ENCODE measurements at regions not wholly inside any gene's neighbourhood (a gene's known extent, or its start where the extent isn't known, plus 50 kb on each side); places are given as distances from the start of the nearest gene placed in this dataset.
"Not testable (repeated sequence)": the region's sequence is repeated elsewhere in the genome, so short reads cannot be mapped to it uniquely, and the experiment has no call there.

DNA sequence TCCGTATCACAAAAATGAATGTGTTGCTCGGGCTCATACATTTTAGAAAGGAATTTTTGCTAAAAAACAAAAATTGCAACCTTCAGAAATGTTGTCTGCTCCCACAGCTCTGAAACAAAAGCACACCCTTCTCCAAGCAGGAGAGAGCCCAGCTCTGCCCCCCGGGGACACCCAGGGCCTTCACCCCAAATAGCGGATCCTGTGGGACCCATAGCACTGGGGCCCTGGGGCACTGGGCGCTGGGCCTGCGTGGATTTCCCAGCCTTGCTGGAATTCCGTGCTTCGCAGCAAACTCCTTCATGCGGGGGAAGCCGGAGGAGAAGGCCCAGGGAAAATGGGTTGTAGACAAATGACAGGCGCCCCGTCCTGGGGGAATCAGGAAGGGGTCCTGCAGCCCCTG is 50.5 kb upstream of the SFSWAP start:
- TF ChIP-seq, protein P1, sequence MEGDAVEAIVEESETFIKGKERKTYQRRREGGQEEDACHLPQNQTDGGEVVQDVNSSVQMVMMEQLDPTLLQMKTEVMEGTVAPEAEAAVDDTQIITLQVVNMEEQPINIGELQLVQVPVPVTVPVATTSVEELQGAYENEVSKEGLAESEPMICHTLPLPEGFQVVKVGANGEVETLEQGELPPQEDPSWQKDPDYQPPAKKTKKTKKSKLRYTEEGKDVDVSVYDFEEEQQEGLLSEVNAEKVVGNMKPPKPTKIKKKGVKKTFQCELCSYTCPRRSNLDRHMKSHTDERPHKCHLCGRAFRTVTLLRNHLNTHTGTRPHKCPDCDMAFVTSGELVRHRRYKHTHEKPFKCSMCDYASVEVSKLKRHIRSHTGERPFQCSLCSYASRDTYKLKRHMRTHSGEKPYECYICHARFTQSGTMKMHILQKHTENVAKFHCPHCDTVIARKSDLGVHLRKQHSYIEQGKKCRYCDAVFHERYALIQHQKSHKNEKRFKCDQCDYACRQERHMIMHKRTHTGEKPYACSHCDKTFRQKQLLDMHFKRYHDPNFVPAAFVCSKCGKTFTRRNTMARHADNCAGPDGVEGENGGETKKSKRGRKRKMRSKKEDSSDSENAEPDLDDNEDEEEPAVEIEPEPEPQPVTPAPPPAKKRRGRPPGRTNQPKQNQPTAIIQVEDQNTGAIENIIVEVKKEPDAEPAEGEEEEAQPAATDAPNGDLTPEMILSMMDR (optimal IDR thresholded peaks at IDR 0.05 in 1 of 3, IDR thresholded peaks at IDR 0.05 in 1 of 3, conservative IDR thresholded peaks at IDR 0.05 in 1 of 3; ENCODE audit: extremely low read depth in 1 of 3, insufficient read depth in 2 of 3, low read length in 3 of 3) = not testable (repeated sequence)
- TF ChIP-seq EZH2 (IDR thresholded peaks at IDR 0.05; ENCODE audit: low read length) = not testable (repeated sequence)

Measured in keratinocyte (primary cell).